Natural killer cell (primary cell): ENCODE measurements at regions not wholly inside any gene's neighbourhood (a gene's known extent, or its start where the extent isn't known, plus 50 kb on each side); places are given as distances from the start of the nearest gene placed in this dataset.

ENCODE experiments used
- ATAC-seq, 3 donors: fragments of 150-1000 bp in 2 of 3; fragments of 200-7000 bp in 1 of 3; cut with Tn5 transposase; 1 replicate in 1 of 3; 2 replicates in 2 of 3; pipeline ENCODE4 v1.10.0; 2021; ENCODE audit warnings: mild to moderate bottlenecking in 2 of 3, moderate library complexity in 2 of 3
- DNase-seq, 2 donors: peaks; one replicate each; pipeline versions ENCODE4 v3.0.0 to v3.0.0-alpha.2; 2013 to 2021; ENCODE audit warnings: mixed read lengths in 1 of 2
- H3K27ac ChIP-seq: one replicate; pipeline ENCODE4 v1.5.1; 2013; ENCODE audit warnings: mild to moderate bottlenecking, low read length
- H3K27me3 ChIP-seq: one replicate; pipeline ENCODE4 v1.6.1; 2013; ENCODE audit warnings: low read length; ENCODE audit not compliant: control insufficient read depth, insufficient read depth
- H3K36me3 ChIP-seq: one replicate; pipeline ENCODE4 v1.6.1; 2013; ENCODE audit warnings: low read length; ENCODE audit not compliant: control insufficient read depth, insufficient read depth
- H3K4me1 ChIP-seq: one replicate; pipeline ENCODE4 v1.6.1; 2013; ENCODE audit warnings: low read length; ENCODE audit not compliant: control insufficient read depth, insufficient read depth
- H3K4me3 ChIP-seq: one replicate; pipeline ENCODE4 v1.5.1; 2013; ENCODE audit warnings: low read length
- H3K9me3 ChIP-seq: one replicate; pipeline ENCODE4 v1.6.1; 2013; ENCODE audit warnings: low read length; ENCODE audit not compliant: control insufficient read depth, insufficient read depth
- H3K27ac Mint-ChIP-seq, 2 donors: one replicate each; pipeline ENCODE4 v1.8.0; 2022; ENCODE audit warnings: mild to moderate bottlenecking in 2 of 2, mixed read lengths in 2 of 2, moderate library complexity in 1 of 2
- H3K27me3 Mint-ChIP-seq, 2 donors: one replicate each; pipeline ENCODE4 v1.8.0; 2022; ENCODE audit warnings: low read depth in 2 of 2, mixed read lengths in 2 of 2
- H3K36me3 Mint-ChIP-seq: one replicate; pipeline ENCODE4 v1.8.0; 2022; ENCODE audit warnings: mixed read lengths
- H3K4me1 Mint-ChIP-seq, 2 donors: one replicate each; pipeline ENCODE4 v1.8.0; 2022; ENCODE audit warnings: mixed read lengths in 2 of 2
- H3K4me3 Mint-ChIP-seq: one replicate; pipeline ENCODE4 v1.8.0; 2022; ENCODE audit warnings: mild to moderate bottlenecking, moderate library complexity, mixed read lengths
- H3K9me3 Mint-ChIP-seq, 2 donors: one replicate each; pipeline ENCODE4 v1.8.0; 2022; ENCODE audit warnings: mixed read lengths in 2 of 2
- WGBS: methylation state at CpG from one replicate; pipeline ENCODE4 v1.1.7; 2013; ENCODE audit warnings: missing lambda C conversion rate; ENCODE audit not compliant: insufficient coverage; 5-methylcytosine and 5-hydroxymethylcytosine counted together
- intact Hi-C: fragments of 100-400 bp; cut with micrococcal nuclease; formaldehyde crosslinking; loops from one replicate; pipeline ENCODE4 v1.14.2; 2022
- TF ChIP-seq, protein P1 (sequence below): fragments of 200-600 bp; IDR thresholded peaks from one replicate; pipeline ENCODE4 v1.8.0; 2022; ENCODE audit warnings: antibody characterized with exemption

DNA sequence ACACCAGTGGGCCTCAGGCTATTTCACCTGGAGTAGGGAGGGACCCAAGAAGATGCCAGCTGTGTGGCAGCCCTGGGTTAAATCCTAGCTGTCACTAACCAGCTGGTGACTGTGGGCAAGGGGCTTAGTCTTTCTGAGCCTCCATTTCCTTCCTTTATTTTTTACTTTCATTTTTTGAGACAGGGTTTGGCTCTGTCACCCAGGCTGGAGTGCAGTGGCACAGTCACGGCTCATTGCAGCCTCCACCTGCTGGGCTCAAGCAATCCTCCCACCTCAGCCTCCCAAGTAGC lies 108.0 kb upstream of the SMAD3 start:
- no peak overlapping the region for H3K27ac ChIP-seq
- Mint-ChIP-seq H3K4me1 (no peaks in the 10 kb centered on the region), H3K9me3 (no peaks in the 10 kb centered on the region), H3K27ac (no peak overlapping the region), H3K36me3 (no peaks in the 10 kb centered on the region), H3K4me3 (no peak overlapping the region), H3K27me3 (no peaks in the 10 kb centered on the region)
- H3K9me3 ChIP-seq, result no peaks in the 10 kb centered on the region
- TF ChIP-seq, protein P1, sequence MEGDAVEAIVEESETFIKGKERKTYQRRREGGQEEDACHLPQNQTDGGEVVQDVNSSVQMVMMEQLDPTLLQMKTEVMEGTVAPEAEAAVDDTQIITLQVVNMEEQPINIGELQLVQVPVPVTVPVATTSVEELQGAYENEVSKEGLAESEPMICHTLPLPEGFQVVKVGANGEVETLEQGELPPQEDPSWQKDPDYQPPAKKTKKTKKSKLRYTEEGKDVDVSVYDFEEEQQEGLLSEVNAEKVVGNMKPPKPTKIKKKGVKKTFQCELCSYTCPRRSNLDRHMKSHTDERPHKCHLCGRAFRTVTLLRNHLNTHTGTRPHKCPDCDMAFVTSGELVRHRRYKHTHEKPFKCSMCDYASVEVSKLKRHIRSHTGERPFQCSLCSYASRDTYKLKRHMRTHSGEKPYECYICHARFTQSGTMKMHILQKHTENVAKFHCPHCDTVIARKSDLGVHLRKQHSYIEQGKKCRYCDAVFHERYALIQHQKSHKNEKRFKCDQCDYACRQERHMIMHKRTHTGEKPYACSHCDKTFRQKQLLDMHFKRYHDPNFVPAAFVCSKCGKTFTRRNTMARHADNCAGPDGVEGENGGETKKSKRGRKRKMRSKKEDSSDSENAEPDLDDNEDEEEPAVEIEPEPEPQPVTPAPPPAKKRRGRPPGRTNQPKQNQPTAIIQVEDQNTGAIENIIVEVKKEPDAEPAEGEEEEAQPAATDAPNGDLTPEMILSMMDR, result no peak
- peaks cover 3% of the 10 kb centered on the region for H3K4me1 ChIP-seq
- DNase-seq (no peak), ATAC-seq (no peak)
- 53% methylated on average over 1 of the region's 1 CpG for WGBS
- no peak overlapping the region for H3K4me3 ChIP-seq
- H3K36me3 ChIP-seq, result no peaks in the 10 kb centered on the region
- no peaks in the 10 kb centered on the region for H3K27me3 ChIP-seq
- intact Hi-C loops, result no loop called here

DNA sequence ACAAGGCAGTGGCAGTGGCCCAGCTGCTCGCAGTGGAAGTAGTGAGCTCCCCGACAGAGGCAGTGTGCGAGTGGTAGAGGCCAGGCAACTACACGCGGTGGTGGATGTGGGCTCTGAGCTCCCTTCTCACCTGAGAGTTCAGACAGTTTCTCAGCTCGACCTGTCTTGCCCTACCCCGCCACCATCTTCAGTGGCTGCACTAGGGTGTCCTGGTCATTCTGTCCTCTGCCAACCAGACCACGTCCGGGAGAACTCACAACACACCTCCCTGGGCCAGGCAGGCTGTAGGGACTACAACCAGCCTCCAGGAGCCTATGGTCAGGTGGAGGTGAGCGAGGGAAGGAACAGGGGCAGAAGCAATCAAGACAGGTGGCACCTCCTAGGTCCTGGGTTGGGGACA lies 106.3 kb upstream of the SMAD3 start:
- H3K36me3 Mint-ChIP-seq, result no peaks in the 10 kb centered on the region
- Histone ChIP-seq H3K4me3 (no peak overlapping the region), H3K4me1 (peaks cover 3% of the 10 kb centered on the region), H3K27ac (no peak overlapping the region), H3K9me3 (no peaks in the 10 kb centered on the region), H3K27me3 (no peaks in the 10 kb centered on the region), H3K36me3 (no peaks in the 10 kb centered on the region)
- no peaks in the 10 kb centered on the region for H3K9me3 Mint-ChIP-seq
- WGBS, result 89% methylated on average over 10 of the region's 10 CpGs
- H3K4me1 Mint-ChIP-seq, result no peaks in the 10 kb centered on the region
- no peak overlapping the region for H3K27ac Mint-ChIP-seq
- H3K4me3 Mint-ChIP-seq, result no peak overlapping the region
- no peaks in the 10 kb centered on the region for H3K27me3 Mint-ChIP-seq
- ATAC-seq (no peak), DNase-seq (no peak)
- TF ChIP-seq, protein P1, result no peak
- intact Hi-C loops, result no loop called here

DNA sequence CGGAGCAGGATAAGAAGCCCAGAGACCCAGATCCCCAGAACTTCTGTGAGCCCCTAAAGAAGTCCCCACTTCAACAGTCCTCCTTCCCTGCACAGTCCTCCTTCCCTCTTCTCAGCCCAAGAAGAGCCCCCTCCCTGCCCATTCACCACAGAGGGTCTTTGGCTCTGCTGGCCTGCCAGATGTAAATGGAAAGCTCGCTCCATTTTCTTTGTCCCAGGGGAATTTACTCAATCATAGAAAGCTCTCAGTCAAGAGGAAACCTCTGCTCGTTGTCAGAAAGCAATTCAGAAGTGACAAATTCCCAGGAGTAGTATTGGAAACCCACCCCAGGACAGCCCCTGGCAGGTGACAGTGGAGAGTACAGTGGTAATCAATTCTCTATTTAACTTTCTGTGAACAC lies 105.5 kb upstream of the SMAD3 start:
- intact Hi-C loops, result no loop called here
- Mint-ChIP-seq H3K4me1 (no peaks in the 10 kb centered on the region), H3K4me3 (no peak overlapping the region), H3K36me3 (no peaks in the 10 kb centered on the region), H3K27me3 (no peaks in the 10 kb centered on the region), H3K27ac (no peak overlapping the region), H3K9me3 (no peaks in the 10 kb centered on the region)
- Histone ChIP-seq H3K9me3 (no peaks in the 10 kb centered on the region), H3K36me3 (no peaks in the 10 kb centered on the region), H3K27ac (no peak overlapping the region), H3K27me3 (no peaks in the 10 kb centered on the region), H3K4me3 (no peak overlapping the region), H3K4me1 (peaks cover 3% of the 10 kb centered on the region)
- TF ChIP-seq, protein P1, result no peak
- ATAC-seq, result no peak
- DNase-seq, result no peak
- WGBS, result 75% methylated on average over 2 of the region's 3 CpGs

DNA sequence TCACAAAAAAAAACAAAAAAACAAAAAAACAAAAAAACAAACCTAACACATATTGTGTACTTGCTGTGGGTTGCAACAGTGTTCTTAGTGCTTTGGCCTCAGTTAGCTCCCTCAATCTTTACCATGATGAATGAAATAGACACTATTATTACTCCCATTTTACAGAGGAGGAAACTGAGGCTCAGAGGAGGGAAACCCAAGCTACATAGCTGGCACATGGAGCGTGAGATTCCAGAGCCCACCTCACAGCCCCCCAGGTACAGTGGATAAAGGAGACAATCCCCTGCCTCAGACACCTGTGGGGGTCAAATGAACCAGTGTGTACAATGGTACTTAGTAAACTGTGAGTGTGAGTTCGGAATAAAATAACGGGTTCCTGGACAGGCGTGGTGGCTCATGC lies 104.9 kb upstream of the SMAD3 start:
- Mint-ChIP-seq H3K4me1 (no peaks in the 10 kb centered on the region), H3K4me3 (no peak overlapping the region), H3K36me3 (no peaks in the 10 kb centered on the region), H3K27me3 (no peaks in the 10 kb centered on the region), H3K9me3 (no peaks in the 10 kb centered on the region), H3K27ac (no peak overlapping the region)
- Histone ChIP-seq H3K9me3 (no peaks in the 10 kb centered on the region), H3K4me1 (peaks cover 3% of the 10 kb centered on the region), H3K36me3 (no peaks in the 10 kb centered on the region), H3K27me3 (no peaks in the 10 kb centered on the region), H3K27ac (no peak overlapping the region), H3K4me3 (no peak overlapping the region)
- WGBS, result 98% methylated on average over 3 of the region's 4 CpGs
- no peak for DNase-seq
- no peak for ATAC-seq
- intact Hi-C loops, result no loop called here
- TF ChIP-seq, protein P1, result no peak
